HCT116 (cell line): ENCODE measurements at regions not wholly inside any gene's neighbourhood (a gene's known extent, or its start where the extent isn't known, plus 50 kb on each side); places are given as distances from the start of the nearest gene placed in this dataset.

Experiments used
- ATAC-seq: fragments of 200-7000 bp; cut with Tn5 transposase; 2 replicates; pipeline ENCODE4 v1.9.1; 2020; ENCODE audit warnings: mild to moderate bottlenecking, moderate library complexity
- BruUV-seq: library from RNA; stranded (reverse); fragments of 400-500 nt; replicated peaks from 2 replicates; lab custom pipeline; 2021; lab: Mats Ljungman, UMichigan
- CTCF ChIA-PET: fragments of 300-600 bp; sonication (Branson Sonifier 250); formaldehyde crosslinking; loops from one replicate; lab custom pipeline; 2021; ENCODE audit warnings: antibody characterized with exemption; lab: Charles Lee
- POLR2A ChIA-PET: fragments of 300-600, 350-600 bp; sonication (Branson Sonifier 250); formaldehyde crosslinking; loops from one replicate; lab custom pipeline; 2021; ENCODE audit warnings: antibody characterized with exemption; lab: Charles Lee
- RAD21 ChIA-PET, 2 experiments: fragments of 300-600 bp; sonication (Branson Sonifier 250); formaldehyde crosslinking; loops; one replicate each; lab custom pipeline; 2023; ENCODE audit warnings: low total read pairs in 2 of 2; ENCODE audit not compliant: uncharacterized antibody in 2 of 2, unreplicated experiment in 2 of 2, low non-redundant PET in 1 of 2; lab: Charles Lee
- DNase-seq: peaks from one replicate; pipeline ENCODE4 v3.0.0-alpha.2; 2010; ENCODE audit warnings: low read depth, low spot score
- H2AFZ ChIP-seq: fragments of 200-600 bp; shearing (Covaris generic), sonication (generic); 2 replicates; pipeline ENCODE4 v1.6.1; 2017; ENCODE audit warnings: low read depth, mixed run types, mixed read lengths, antibody characterized with exemption, low read length; ENCODE audit not compliant: poor library complexity, severe bottlenecking
- H3K27ac ChIP-seq: 2 replicates; pipeline ENCODE4 v1.5.1; 2012; ENCODE audit warnings: low read depth, low read length
- H3K27me3 ChIP-seq: fragments of 200-600 bp; sonication (generic); 2 replicates; pipeline ENCODE4 v1.6.1; 2016; ENCODE audit warnings: mixed run types, low read length, mixed read lengths; ENCODE audit not compliant: insufficient read depth
- H3K36me3 ChIP-seq, 2 experiments: fragments of 200-500 bp in 1 of 2; fragments of 200-600 bp in 1 of 2; sonication (Bioruptor generic) in 1 of 2; sonication (generic) in 1 of 2; 2 replicates each; pipeline versions ENCODE4 v1.5.1 to v1.6.1; 2014 to 2016; ENCODE audit warnings: low read length in 2 of 2, inconsistent platforms in 1 of 2, mixed read lengths in 1 of 2, mixed run types in 1 of 2; ENCODE audit not compliant: insufficient read depth in 2 of 2, control insufficient read depth in 1 of 2
- H3K4me1 ChIP-seq, 2 experiments: fragments of 200-600 bp in 1 of 2; sonication (generic) in 1 of 2; 2 replicates each; pipeline versions ENCODE4 v1.5.1 to v1.6.1; 2012 to 2017; ENCODE audit warnings: low read length in 2 of 2, inconsistent platforms in 1 of 2, mild to moderate bottlenecking in 1 of 2, mixed read lengths in 1 of 2, mixed run types in 1 of 2, moderate library complexity in 1 of 2; ENCODE audit not compliant: insufficient read depth in 2 of 2, control insufficient read depth in 1 of 2
- H3K4me2 ChIP-seq: fragments of 200-600 bp; sonication (generic); 2 replicates; pipeline ENCODE4 v1.6.1; 2017; ENCODE audit warnings: mixed run types, low read length, mixed read lengths
- H3K4me3 ChIP-seq, 2 experiments: fragments of 200-600 bp in 1 of 2; sonication (generic) in 1 of 2; replicated peaks in 1 of 2; 2 replicates each; pipeline ENCODE4 v1.5.1; 2011 to 2016; ENCODE audit warnings: low read length in 2 of 2, control low read depth in 1 of 2, low read depth in 1 of 2, mild to moderate bottlenecking in 1 of 2, mixed read lengths in 1 of 2, mixed run types in 1 of 2
- H3K79me2 ChIP-seq: fragments of 200-600 bp; sonication (generic); 2 replicates; pipeline ENCODE4 v1.6.1; 2017; ENCODE audit warnings: mild to moderate bottlenecking, mixed run types, low read length, moderate library complexity, mixed read lengths; ENCODE audit not compliant: insufficient read depth
- H3K9ac ChIP-seq: fragments of 200-600 bp; sonication (generic); 2 replicates; pipeline ENCODE4 v1.6.1; 2016; ENCODE audit warnings: low read length, mixed read lengths
- H3K9me2 ChIP-seq: fragments of 200-600 bp; sonication (generic), shearing (Covaris generic); 2 replicates; pipeline ENCODE4 v1.6.1; 2017; ENCODE audit warnings: mixed run types, mild to moderate bottlenecking, moderate library complexity; ENCODE audit not compliant: insufficient read depth
- H3K9me3 ChIP-seq, 2 experiments: fragments of 200-500 bp in 1 of 2; fragments of 200-600 bp in 1 of 2; sonication (Bioruptor generic) in 1 of 2; sonication (generic) in 1 of 2; 2 replicates each; pipeline ENCODE4 v1.6.1; 2014 to 2017; ENCODE audit warnings: low read length in 2 of 2, mixed read lengths in 2 of 2, inconsistent platforms in 1 of 2, low read depth in 1 of 2, mild to moderate bottlenecking in 1 of 2, mixed run types in 1 of 2, moderate library complexity in 1 of 2; ENCODE audit not compliant: control insufficient read depth in 1 of 2, insufficient read depth in 1 of 2
- H4K20me1 ChIP-seq: fragments of 200-600 bp; sonication (generic), shearing (Covaris generic); 2 replicates; pipeline ENCODE4 v1.6.1; 2017; ENCODE audit warnings: mixed run types, mild to moderate bottlenecking, moderate library complexity; ENCODE audit not compliant: insufficient read depth
- CTCF ChIP-seq, 3 experiments: fragments of 200-600 bp in 1 of 3; sonication (generic) in 1 of 3; IDR thresholded peaks in 2 of 3; conservative IDR thresholded peaks in 1 of 3; 2 replicates each; pipeline ENCODE4 v1.5.1; 2012 to 2017; ENCODE audit warnings: low read depth in 2 of 3, low read length in 2 of 3, antibody characterized with exemption in 1 of 3, borderline replicate concordance in 1 of 3, control low read depth in 1 of 3, mild to moderate bottlenecking in 1 of 3, mixed read lengths in 1 of 3, mixed run types in 1 of 3, moderate library complexity in 1 of 3; ENCODE audit not compliant: insufficient read depth in 1 of 3
- EZH2 ChIP-seq: fragments of 200-600 bp; sonication (generic); IDR thresholded peaks from 2 replicates; pipeline ENCODE4 v1.6.1; 2017; ENCODE audit warnings: antibody characterized with exemption, mixed run types
- EZH2phosphoT487 ChIP-seq: fragments of 200-600 bp; IDR thresholded peaks from 2 replicates; pipeline ENCODE4 v1.6.1; 2018; ENCODE audit warnings: antibody characterized with exemption, borderline replicate concordance
- FOSL1 ChIP-seq: IDR thresholded peaks from 2 replicates; pipeline ENCODE4 v1.6.1; 2012; ENCODE audit warnings: low read depth
- JUND ChIP-seq: IDR thresholded peaks from 2 replicates; pipeline ENCODE4 v1.6.1; 2012
- MAX ChIP-seq: IDR thresholded peaks from 2 replicates; pipeline ENCODE4 v1.6.1; 2012
- POLR2A ChIP-seq: IDR thresholded peaks from 2 replicates; pipeline ENCODE4 v1.7.0; 2011; ENCODE audit warnings: borderline replicate concordance; ENCODE audit not compliant: insufficient read depth, insufficient read length; ENCODE audit errors: extremely low read depth
- RAD21 ChIP-seq: IDR thresholded peaks from 2 replicates; pipeline ENCODE4 v1.6.1; 2012; ENCODE audit warnings: low read depth, mild to moderate bottlenecking
- REST ChIP-seq: IDR thresholded peaks from 2 replicates; pipeline ENCODE4 v1.6.1; 2012; ENCODE audit warnings: low read depth
- SIN3A ChIP-seq: IDR thresholded peaks from 2 replicates; pipeline ENCODE4 v1.6.1; 2012; ENCODE audit warnings: low read depth
- SP1 ChIP-seq: IDR thresholded peaks from 2 replicates; pipeline ENCODE4 v1.6.1; 2012; ENCODE audit warnings: low read depth
- TCF7L2 ChIP-seq: IDR thresholded peaks from 2 replicates; pipeline ENCODE4 v1.7.0; 2011; ENCODE audit warnings: borderline replicate concordance, inconsistent platforms; ENCODE audit not compliant: insufficient read depth, insufficient read length; ENCODE audit errors: extremely low read depth
- YY1 ChIP-seq: IDR thresholded peaks from 2 replicates; pipeline ENCODE4 v1.6.1; 2011; ENCODE audit warnings: low read length, low read depth, moderate library complexity, mild to moderate bottlenecking; ENCODE audit not compliant: insufficient replicate concordance; ENCODE audit errors: extremely low read depth
- ZFX ChIP-seq: fragments of 450-650 bp; IDR thresholded peaks from 2 replicates; pipeline ENCODE4 v1.6.1; 2017
- ZNF274 ChIP-seq: fragments of 200-500 bp; sonication (Bioruptor generic); IDR thresholded peaks from 2 replicates; pipeline ENCODE4 v1.6.1; 2014; ENCODE audit warnings: mild to moderate bottlenecking, low read depth, low read length, inconsistent platforms
- intact Hi-C: fragments of 100-400 bp; cut with micrococcal nuclease; formaldehyde crosslinking; loops from 2 replicates; pipeline ENCODE4 v1.10.0; 2022
- TF ChIP-seq, protein P1 (sequence below): IDR thresholded peaks from 2 replicates; pipeline ENCODE4 v1.6.1; 2011; ENCODE audit warnings: mild to moderate bottlenecking, low read length, moderate library complexity; ENCODE audit not compliant: insufficient replicate concordance; ENCODE audit errors: extremely low read depth

DNA sequence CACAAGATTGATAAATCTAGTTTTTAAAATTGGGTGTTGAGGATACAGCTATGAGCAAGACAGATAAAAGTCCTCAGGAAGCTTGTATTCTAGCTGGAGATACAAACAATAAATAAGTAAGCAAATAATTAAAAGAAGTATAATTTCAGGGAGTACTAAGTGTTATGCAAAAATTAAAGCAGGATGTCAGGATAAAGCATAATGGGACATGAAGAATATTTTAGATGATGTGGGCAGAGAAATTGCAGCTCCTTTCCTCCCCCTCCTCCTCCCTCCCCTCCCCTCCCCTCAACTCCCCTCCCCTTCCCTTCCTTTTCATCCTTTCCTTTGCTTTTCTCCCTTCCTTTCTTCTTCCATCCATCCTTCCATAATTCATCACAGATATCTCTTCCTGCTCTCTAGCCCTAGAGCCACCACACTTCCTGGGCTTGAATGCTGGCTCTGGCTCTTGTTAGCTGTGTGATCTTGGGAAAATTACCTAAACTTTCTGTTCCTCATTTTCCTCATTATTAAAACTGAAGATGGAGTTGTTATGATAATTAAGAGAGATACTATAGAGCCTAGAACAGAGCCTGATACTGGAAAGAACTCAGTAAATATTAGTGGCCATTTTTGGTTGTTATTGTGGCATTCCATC, 323.9 kb downstream of the AACS start:
- BruUV-seq, result no TSS peak
- Histone ChIP-seq H3K9ac (no peak overlapping the region), H3K79me2 (no peaks in the 10 kb centered on the region), H3K27ac (no peak overlapping the region), H3K9me3 (no peaks in the 10 kb centered on the region), H3K36me3 (no peaks in the 10 kb centered on the region), H3K27me3 (peaks cover 5% of the 10 kb centered on the region; the same call in 1 of the 2 replicates), H3K4me2 (no peak overlapping the region), H4K20me1 (no peaks in the 10 kb centered on the region), H2AFZ (no peak overlapping the region), H3K9me2 (no peaks in the 10 kb centered on the region), H3K4me3 (no peak overlapping the region), H3K4me1 (no peaks in the 10 kb centered on the region)
- TF ChIP-seq YY1, result no peak
- no peak for TF ChIP-seq MAX
- TF ChIP-seq, protein P1, sequence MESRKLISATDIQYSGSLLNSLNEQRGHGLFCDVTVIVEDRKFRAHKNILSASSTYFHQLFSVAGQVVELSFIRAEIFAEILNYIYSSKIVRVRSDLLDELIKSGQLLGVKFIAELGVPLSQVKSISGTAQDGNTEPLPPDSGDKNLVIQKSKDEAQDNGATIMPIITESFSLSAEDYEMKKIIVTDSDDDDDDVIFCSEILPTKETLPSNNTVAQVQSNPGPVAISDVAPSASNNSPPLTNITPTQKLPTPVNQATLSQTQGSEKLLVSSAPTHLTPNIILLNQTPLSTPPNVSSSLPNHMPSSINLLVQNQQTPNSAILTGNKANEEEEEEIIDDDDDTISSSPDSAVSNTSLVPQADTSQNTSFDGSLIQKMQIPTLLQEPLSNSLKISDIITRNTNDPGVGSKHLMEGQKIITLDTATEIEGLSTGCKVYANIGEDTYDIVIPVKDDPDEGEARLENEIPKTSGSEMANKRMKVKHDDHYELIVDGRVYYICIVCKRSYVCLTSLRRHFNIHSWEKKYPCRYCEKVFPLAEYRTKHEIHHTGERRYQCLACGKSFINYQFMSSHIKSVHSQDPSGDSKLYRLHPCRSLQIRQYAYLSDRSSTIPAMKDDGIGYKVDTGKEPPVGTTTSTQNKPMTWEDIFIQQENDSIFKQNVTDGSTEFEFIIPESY, result no peak
- no peak for TF ChIP-seq ZNF274
- TF ChIP-seq FOSL1, result no peak
- TF ChIP-seq REST, result no peak
- no peak for TF ChIP-seq POLR2A
- TF ChIP-seq CTCF (IDR thresholded peaks at IDR 0.05 in 2 of 3, conservative IDR thresholded peaks at IDR 0.05 in 1 of 3; ENCODE audit: borderline replicate concordance in 1 of 3, insufficient read depth in 1 of 3, low read depth in 2 of 3, low read length in 2 of 3), result no peak
- no peak for TF ChIP-seq EZH2
- TF ChIP-seq ZFX, result no peak
- TF ChIP-seq SP1, result no peak
- TF ChIP-seq EZH2phosphoT487, result no peak
- TF ChIP-seq JUND, result no peak
- no peak for TF ChIP-seq SIN3A
- TF ChIP-seq RAD21, result no peak
- no peak for TF ChIP-seq TCF7L2
- CTCF ChIA-PET, result no interaction called here
- POLR2A ChIA-PET, result no interaction called here
- no peak for ATAC-seq
- intact Hi-C loops, result no loop called here
- DNase-seq, result no peak
- RAD21 ChIA-PET, result no interaction called here
